OCI-LY3 (cell line): ENCODE measurements at regions not wholly inside any gene's neighbourhood (a gene's known extent, or its start where the extent isn't known, plus 50 kb on each side); places are given as distances from the start of the nearest gene placed in this dataset.

Source experiments
- H2AFZ ChIP-seq: fragments of 200-600, 300-600 bp; shearing (Covaris generic); 2 replicates; pipeline ENCODE4 v1.6.0; 2014; ENCODE audit warnings: antibody characterized with exemption, low read depth, low read length
- H3K27ac ChIP-seq: fragments of 200-600, 300-600 bp; sonication (generic); 2 replicates; pipeline ENCODE4 v1.5.1; 2014; ENCODE audit warnings: mild to moderate bottlenecking, low read length, moderate library complexity, mixed read lengths
- H3K27me3 ChIP-seq: fragments of 200-600, 300-600 bp; sonication (generic); 2 replicates; pipeline ENCODE4 v1.6.1; 2014; ENCODE audit warnings: low read depth, low read length, mixed read lengths
- H3K36me3 ChIP-seq: fragments of 200-600, 300-600 bp; sonication (generic); replicated peaks from 2 replicates; pipeline ENCODE3; 2014; ENCODE audit warnings: low read depth, low read length, mixed read lengths
- H3K4me1 ChIP-seq: fragments of 300-600, 200-600 bp; sonication (generic); 2 replicates; pipeline ENCODE4 v1.6.1; 2014; ENCODE audit warnings: low read length, mixed read lengths
- H3K4me2 ChIP-seq: fragments of 200-600, 300-600 bp; sonication (generic); 2 replicates; pipeline ENCODE4 v1.6.1; 2014; ENCODE audit warnings: low read length, mixed read lengths
- H3K4me3 ChIP-seq: fragments of 300-600, 200-600 bp; sonication (generic); 2 replicates; pipeline ENCODE4 v1.5.1; 2014; ENCODE audit warnings: antibody characterized with exemption, mild to moderate bottlenecking, low read length, moderate library complexity
- H3K79me2 ChIP-seq: fragments of 300-600, 200-600 bp; shearing (Covaris generic); 2 replicates; pipeline ENCODE4 v1.6.1; 2014; ENCODE audit warnings: mild to moderate bottlenecking, low read length, mixed read lengths
- H3K9ac ChIP-seq: fragments of 300-600, 200-600 bp; shearing (Covaris generic); 2 replicates; pipeline ENCODE4 v1.6.0; 2014; ENCODE audit warnings: mild to moderate bottlenecking, low read length, moderate library complexity
- H3K9me3 ChIP-seq: fragments of 200-600, 300-600 bp; shearing (Covaris generic); 2 replicates; pipeline ENCODE4 v1.6.1; 2014; ENCODE audit warnings: low read length, mixed read lengths; ENCODE audit not compliant: insufficient read depth
- H4K20me1 ChIP-seq: fragments of 200-600, 300-600 bp; sonication (generic); 2 replicates; pipeline ENCODE4 v1.6.1; 2016; ENCODE audit warnings: low read length, mixed read lengths; ENCODE audit not compliant: insufficient read depth
- EZH2phosphoT487 ChIP-seq: fragments of 200-600 bp; shearing (Covaris generic); IDR thresholded peaks from 2 replicates; pipeline ENCODE4 v1.6.1; 2018; ENCODE audit warnings: antibody characterized with exemption, mixed run types, low read depth
- TF ChIP-seq, protein P1 (sequence below): fragments of 200-600, 300-600 bp; sonication (generic); IDR thresholded peaks from 2 replicates; pipeline ENCODE4 v1.5.1; 2014; ENCODE audit warnings: antibody characterized with exemption, low read length, low read depth

DNA sequence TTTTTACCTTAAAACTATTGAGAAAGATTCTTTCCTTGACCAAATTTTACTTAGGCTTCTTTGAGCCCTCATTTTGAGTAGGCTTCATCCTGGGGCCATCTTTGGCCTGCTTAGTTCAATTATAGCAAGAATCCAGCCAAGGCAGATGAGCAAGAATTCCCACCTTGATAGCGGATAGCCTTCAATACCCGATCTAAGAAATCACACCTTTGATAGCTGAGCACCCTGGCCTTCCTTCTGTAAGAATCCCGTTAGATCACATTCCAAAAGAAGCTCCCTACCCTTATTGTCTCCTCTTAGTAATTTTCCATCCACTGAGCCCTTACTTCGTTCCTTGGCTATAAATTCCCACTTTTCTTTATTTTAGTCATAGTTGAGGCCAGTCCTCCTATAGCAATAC is 275.4 kb upstream of the ROBO1 start:
- H2AFZ ChIP-seq: no peak overlapping the region
- TF ChIP-seq EZH2phosphoT487: no peak
- TF ChIP-seq, protein P1, sequence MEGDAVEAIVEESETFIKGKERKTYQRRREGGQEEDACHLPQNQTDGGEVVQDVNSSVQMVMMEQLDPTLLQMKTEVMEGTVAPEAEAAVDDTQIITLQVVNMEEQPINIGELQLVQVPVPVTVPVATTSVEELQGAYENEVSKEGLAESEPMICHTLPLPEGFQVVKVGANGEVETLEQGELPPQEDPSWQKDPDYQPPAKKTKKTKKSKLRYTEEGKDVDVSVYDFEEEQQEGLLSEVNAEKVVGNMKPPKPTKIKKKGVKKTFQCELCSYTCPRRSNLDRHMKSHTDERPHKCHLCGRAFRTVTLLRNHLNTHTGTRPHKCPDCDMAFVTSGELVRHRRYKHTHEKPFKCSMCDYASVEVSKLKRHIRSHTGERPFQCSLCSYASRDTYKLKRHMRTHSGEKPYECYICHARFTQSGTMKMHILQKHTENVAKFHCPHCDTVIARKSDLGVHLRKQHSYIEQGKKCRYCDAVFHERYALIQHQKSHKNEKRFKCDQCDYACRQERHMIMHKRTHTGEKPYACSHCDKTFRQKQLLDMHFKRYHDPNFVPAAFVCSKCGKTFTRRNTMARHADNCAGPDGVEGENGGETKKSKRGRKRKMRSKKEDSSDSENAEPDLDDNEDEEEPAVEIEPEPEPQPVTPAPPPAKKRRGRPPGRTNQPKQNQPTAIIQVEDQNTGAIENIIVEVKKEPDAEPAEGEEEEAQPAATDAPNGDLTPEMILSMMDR: no peak
- no peaks in the 10 kb centered on the region for H3K9me3 ChIP-seq
- H4K20me1 ChIP-seq: no peaks in the 10 kb centered on the region
- no peaks in the 10 kb centered on the region for H3K36me3 ChIP-seq
- no peak overlapping the region for H3K4me3 ChIP-seq
- no peaks in the 10 kb centered on the region for H3K79me2 ChIP-seq
- no peak overlapping the region for H3K9ac ChIP-seq
- H3K4me1 ChIP-seq: no peaks in the 10 kb centered on the region
- H3K27me3 ChIP-seq: no peaks in the 10 kb centered on the region
- H3K27ac ChIP-seq: no peak overlapping the region
- no peak overlapping the region for H3K4me2 ChIP-seq

DNA sequence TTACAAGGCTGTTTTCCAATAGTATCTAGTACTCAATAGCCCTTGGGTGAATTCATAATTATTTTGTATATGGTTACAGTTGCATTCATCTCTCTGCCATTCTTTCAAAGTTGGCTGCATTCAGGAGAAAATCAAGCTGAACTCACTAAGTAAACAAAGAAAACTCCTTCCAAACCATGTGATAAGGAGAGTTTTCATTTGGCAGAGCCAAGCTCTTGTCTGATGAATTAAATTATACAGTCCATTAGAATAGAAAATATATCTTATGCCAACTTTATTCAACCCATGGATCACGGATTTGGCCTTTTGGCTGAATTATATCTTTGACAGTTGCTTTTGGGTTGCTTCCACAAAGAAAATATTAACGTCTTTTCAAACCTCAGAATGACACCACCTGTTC is 272.3 kb upstream of the ROBO1 start:
- Histone ChIP-seq H3K4me1 (no peaks in the 10 kb centered on the region), H2AFZ (no peak overlapping the region; the same call in 1 of the 2 replicates)

DNA sequence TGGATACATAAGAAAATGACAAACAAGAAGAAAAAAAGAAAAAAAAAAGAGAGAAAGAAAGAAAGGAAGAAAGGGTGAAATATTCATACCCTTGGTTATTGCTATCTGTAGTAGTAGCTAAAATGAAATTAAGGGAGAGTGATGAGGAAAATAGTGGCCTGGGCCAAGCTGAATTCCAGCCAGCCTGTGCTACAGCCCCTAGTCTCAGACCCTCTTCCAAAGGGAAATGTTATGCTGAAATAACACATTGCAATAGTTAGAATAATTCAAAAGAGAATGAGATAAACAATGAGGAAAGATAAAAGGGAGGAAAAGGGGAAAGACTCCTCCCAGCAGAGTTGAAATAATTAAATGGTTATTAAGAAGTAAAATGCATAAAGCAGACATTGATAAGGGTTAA is 268.4 kb upstream of the ROBO1 start:
- H3K79me2 ChIP-seq: no peaks in the 10 kb centered on the region
- H3K9ac ChIP-seq: no peak overlapping the region
- H3K27me3 ChIP-seq: no peaks in the 10 kb centered on the region
- no peaks in the 10 kb centered on the region for H3K4me1 ChIP-seq
- H3K36me3 ChIP-seq: no peaks in the 10 kb centered on the region
- no peak overlapping the region for H3K4me3 ChIP-seq
- TF ChIP-seq EZH2phosphoT487: no peak
- no peaks in the 10 kb centered on the region for H3K9me3 ChIP-seq
- H3K4me2 ChIP-seq: no peak overlapping the region
- H4K20me1 ChIP-seq: no peaks in the 10 kb centered on the region
- no peak overlapping the region for H2AFZ ChIP-seq
- H3K27ac ChIP-seq: no peak overlapping the region

More for the DNA sequence above, 272.3 kb upstream of the ROBO1 start:
- Histone ChIP-seq H3K36me3 (no peaks in the 10 kb centered on the region), H3K4me2 (no peak overlapping the region), H3K9ac (no peak overlapping the region), H3K27ac (no peak overlapping the region), H3K9me3 (no peaks in the 10 kb centered on the region), H3K4me3 (no peak overlapping the region), H3K27me3 (no peaks in the 10 kb centered on the region), H4K20me1 (no peaks in the 10 kb centered on the region), H3K79me2 (no peaks in the 10 kb centered on the region)
- no peak for TF ChIP-seq EZH2phosphoT487
- TF ChIP-seq, protein P1: no peak

DNA sequence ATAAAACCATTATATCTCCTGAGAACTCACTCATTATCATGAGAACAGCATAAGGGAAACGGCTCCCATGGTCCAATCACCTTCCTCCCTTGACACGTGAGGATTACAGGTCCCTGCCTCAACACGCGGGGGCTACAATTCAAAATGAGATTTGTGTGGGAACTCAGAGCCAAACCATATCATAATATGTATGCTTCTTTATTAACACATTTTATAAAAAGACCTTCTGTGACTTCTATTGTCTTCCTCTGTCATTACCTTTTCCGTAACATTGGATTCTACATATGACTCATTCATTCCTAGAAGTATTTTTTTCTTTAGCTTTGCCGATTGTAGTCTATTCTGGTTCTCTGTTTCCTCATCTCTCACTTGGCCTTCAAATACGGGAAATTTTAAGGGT is 267.2 kb upstream of the ROBO1 start:
- Histone ChIP-seq H3K4me3 (no peak overlapping the region), H3K79me2 (no peaks in the 10 kb centered on the region), H3K27ac (no peak overlapping the region), H3K4me1 (no peaks in the 10 kb centered on the region), H4K20me1 (no peaks in the 10 kb centered on the region), H3K9ac (no peak overlapping the region), H3K4me2 (no peak overlapping the region), H3K36me3 (no peaks in the 10 kb centered on the region), H2AFZ (no peak overlapping the region), H3K9me3 (no peaks in the 10 kb centered on the region), H3K27me3 (no peaks in the 10 kb centered on the region)
- no peak for TF ChIP-seq EZH2phosphoT487
- TF ChIP-seq, protein P1: no peak

DNA sequence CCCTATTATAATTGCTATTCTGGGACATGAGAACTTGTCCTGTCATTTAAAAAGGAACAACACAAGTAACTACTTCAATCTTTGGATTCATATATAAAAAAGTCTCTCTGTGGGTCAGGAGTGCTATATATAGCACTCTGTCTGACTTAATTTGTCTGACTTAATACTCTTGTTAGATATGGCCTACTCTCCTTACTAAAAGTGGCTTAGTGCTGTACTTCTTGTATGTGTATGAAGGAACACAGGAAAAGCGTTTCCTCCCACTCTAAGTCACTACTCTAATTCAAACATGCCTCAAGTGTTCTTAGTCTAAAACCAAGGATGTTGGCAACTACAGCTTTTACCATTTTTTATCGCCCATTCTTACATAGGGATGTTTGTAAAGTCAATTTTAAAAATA is 255.2 kb upstream of the ROBO1 start:
- Histone ChIP-seq H4K20me1 (no peaks in the 10 kb centered on the region), H3K4me2 (no peak overlapping the region), H3K79me2 (no peaks in the 10 kb centered on the region), H3K9me3 (no peaks in the 10 kb centered on the region), H3K27me3 (no peaks in the 10 kb centered on the region), H3K9ac (no peak overlapping the region), H3K4me1 (no peaks in the 10 kb centered on the region), H3K27ac (no peak overlapping the region), H3K4me3 (no peak overlapping the region), H2AFZ (no peak overlapping the region), H3K36me3 (no peaks in the 10 kb centered on the region)
- TF ChIP-seq EZH2phosphoT487: no peak
- TF ChIP-seq, protein P1: no peak
